Osteoblast (primary cell): ENCODE measurements at regions not wholly inside any gene's neighbourhood (a gene's known extent, or its start where the extent isn't known, plus 50 kb on each side); places are given as distances from the start of the nearest gene placed in this dataset.

Experiments used
- DNase-seq: peaks from one replicate; pipeline ENCODE4 v3.0.0; 2011; ENCODE audit warnings: low spot score, mixed read lengths; ENCODE audit not compliant: insufficient read length; ENCODE audit errors: missing footprints
- H2AFZ ChIP-seq: 2 replicates; pipeline ENCODE4 v1.6.0; 2011; ENCODE audit warnings: mild to moderate bottlenecking, low read length
- H3K27ac ChIP-seq: 2 replicates; pipeline ENCODE4 v1.5.1; 2011; ENCODE audit warnings: mild to moderate bottlenecking, low read depth, low read length, moderate library complexity
- H3K27me3 ChIP-seq: 2 replicates; pipeline ENCODE4 v1.6.0; 2012; ENCODE audit warnings: mild to moderate bottlenecking, control low read depth, inconsistent platforms, low read length, moderate library complexity; ENCODE audit not compliant: insufficient read depth
- H3K36me3 ChIP-seq: 2 replicates; pipeline ENCODE4 v1.5.1; 2011; ENCODE audit warnings: mild to moderate bottlenecking, low read length, control low read depth, moderate library complexity; ENCODE audit not compliant: insufficient read depth
- H3K4me1 ChIP-seq: 2 replicates; pipeline ENCODE4 v1.5.1; 2011; ENCODE audit warnings: mild to moderate bottlenecking, low read length, control low read depth, moderate library complexity; ENCODE audit not compliant: insufficient read depth
- H3K4me2 ChIP-seq: 2 replicates; pipeline ENCODE4 v1.6.0; 2011; ENCODE audit warnings: mild to moderate bottlenecking, low read length; ENCODE audit not compliant: insufficient read depth
- H3K4me3 ChIP-seq: fragments of 200-600 bp; sonication (generic); 3 replicates; pipeline ENCODE4 v1.5.1; 2012; ENCODE audit warnings: mild to moderate bottlenecking, low read length, inconsistent platforms; ENCODE audit not compliant: insufficient read depth
- H3K79me2 ChIP-seq: 2 replicates; pipeline ENCODE4 v1.6.0; 2012; ENCODE audit warnings: mild to moderate bottlenecking, low read length, control low read depth, inconsistent platforms; ENCODE audit not compliant: insufficient read depth
- H3K9me3 ChIP-seq: 2 replicates; pipeline ENCODE4 v1.5.1; 2011; ENCODE audit warnings: low read depth, low read length, control low read depth
- H4K20me1 ChIP-seq: 2 replicates; pipeline ENCODE4 v1.6.0; 2012; ENCODE audit warnings: mild to moderate bottlenecking, low read length, control low read depth; ENCODE audit not compliant: insufficient read depth
- TF ChIP-seq, protein P1 (sequence below): IDR thresholded peaks from 2 replicates; pipeline ENCODE4 v1.5.1; 2011; ENCODE audit warnings: mild to moderate bottlenecking, low read depth, low read length, moderate library complexity; ENCODE audit errors: extremely low read depth

DNA sequence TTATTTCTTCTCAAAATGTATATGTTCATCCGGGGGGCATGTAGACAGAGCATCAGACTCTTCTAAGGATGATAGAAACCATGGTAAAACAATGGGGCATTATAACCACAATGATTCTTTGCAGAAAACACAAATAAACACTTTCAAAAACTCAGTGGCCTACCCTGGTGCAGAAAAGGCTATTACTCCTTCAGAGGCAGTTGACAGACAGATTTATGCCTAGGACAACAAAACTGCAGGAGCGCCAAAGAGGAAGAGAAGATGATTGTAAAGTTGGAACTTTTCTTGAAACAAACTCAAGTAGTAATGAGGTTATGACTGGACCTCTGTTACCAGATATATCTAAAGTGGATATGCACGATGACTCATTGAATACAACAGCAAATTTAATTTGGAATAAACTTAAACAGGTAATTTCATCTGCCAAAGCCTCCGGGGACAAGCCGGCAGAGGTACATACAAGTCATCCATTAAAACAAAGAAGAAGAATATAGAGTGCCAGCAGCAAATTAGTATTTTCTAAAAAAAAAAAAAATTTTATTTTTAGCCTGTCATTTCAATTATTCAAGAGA, 1068.4 kb upstream of the INTU start:
- Histone ChIP-seq H3K27ac (no peak overlapping the region), H3K4me3 (no peak overlapping the region), H3K4me2 (no peak overlapping the region), H3K9me3 (no peaks in the 10 kb centered on the region), H3K4me1 (no peaks in the 10 kb centered on the region), H3K79me2 (no peaks in the 10 kb centered on the region), H2AFZ (no peak overlapping the region), H3K36me3 (no peaks in the 10 kb centered on the region), H3K27me3 (no peaks in the 10 kb centered on the region), H4K20me1 (no peaks in the 10 kb centered on the region)
- DNase-seq, result no peak
- TF ChIP-seq, protein P1, sequence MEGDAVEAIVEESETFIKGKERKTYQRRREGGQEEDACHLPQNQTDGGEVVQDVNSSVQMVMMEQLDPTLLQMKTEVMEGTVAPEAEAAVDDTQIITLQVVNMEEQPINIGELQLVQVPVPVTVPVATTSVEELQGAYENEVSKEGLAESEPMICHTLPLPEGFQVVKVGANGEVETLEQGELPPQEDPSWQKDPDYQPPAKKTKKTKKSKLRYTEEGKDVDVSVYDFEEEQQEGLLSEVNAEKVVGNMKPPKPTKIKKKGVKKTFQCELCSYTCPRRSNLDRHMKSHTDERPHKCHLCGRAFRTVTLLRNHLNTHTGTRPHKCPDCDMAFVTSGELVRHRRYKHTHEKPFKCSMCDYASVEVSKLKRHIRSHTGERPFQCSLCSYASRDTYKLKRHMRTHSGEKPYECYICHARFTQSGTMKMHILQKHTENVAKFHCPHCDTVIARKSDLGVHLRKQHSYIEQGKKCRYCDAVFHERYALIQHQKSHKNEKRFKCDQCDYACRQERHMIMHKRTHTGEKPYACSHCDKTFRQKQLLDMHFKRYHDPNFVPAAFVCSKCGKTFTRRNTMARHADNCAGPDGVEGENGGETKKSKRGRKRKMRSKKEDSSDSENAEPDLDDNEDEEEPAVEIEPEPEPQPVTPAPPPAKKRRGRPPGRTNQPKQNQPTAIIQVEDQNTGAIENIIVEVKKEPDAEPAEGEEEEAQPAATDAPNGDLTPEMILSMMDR, result no peak

DNA sequence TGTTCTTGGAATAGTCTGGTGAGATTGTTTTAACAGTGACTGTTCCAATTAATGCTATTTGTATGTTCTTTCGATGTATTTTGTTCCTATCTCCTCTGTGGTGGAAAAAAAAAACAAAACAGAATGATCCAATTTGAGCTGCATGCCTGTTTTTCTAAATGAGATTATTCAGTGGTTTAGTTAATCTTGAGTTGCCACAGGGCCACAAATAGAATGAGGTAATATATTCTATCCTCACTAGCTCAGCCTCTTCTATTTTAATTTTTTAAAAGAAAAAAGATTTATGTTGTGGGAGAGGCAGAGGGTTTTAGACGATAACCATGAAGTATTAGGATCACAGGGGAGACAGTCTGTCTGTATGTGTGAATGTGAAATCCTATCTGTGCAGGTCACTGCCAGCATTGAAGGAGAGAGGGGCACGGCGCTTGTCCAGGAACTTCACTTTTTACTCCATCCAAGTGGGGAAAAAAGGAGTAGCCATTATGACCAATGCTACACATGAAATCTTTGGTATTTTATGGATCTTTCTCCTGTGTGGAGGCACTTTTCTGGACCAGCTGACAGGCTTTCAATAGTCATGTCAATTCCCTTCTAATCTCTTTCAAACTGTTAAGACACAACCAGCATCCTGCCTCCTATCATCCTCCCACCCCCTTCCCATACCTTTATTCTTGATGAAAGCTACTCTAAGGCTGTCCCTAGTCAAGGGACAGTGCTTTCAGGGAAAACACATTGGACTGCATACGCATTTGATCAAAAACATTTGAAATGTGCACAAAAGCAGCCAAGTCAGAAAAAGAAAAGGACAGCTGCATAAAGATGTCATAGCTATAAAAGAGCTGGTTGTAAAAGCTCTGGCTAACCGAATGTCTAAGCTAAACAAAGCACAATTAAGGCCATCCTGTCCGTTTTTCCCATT, 1063.8 kb upstream of the INTU start:
- Histone ChIP-seq H3K4me1 (no peaks in the 10 kb centered on the region), H3K4me2 (no peak overlapping the region), H3K9me3 (no peaks in the 10 kb centered on the region), H2AFZ (no peak overlapping the region), H3K27ac (no peak overlapping the region), H4K20me1 (no peaks in the 10 kb centered on the region), H3K79me2 (no peaks in the 10 kb centered on the region), H3K36me3 (no peaks in the 10 kb centered on the region), H3K27me3 (no peaks in the 10 kb centered on the region), H3K4me3 (no peak overlapping the region)
- TF ChIP-seq, protein P1, result no peak
- DNase-seq, result no peak

- Histone ChIP-seq H4K20me1 (no peaks in the 10 kb centered on the region), H3K4me1 (no peaks in the 10 kb centered on the region), H2AFZ (no peak overlapping the region), H3K4me2 (no peak overlapping the region), H3K4me3 (no peak overlapping the region), H3K36me3 (no peaks in the 10 kb centered on the region), H3K27me3 (no peaks in the 10 kb centered on the region), H3K79me2 (no peaks in the 10 kb centered on the region), H3K9me3 (no peaks in the 10 kb centered on the region), H3K27ac (no peak overlapping the region)
- DNase-seq, result no peak
- TF ChIP-seq, protein P1, result no peak
These were observed 1060.5 kb upstream of the INTU start for GRCh38 chr4:126572264-126572663.

DNA sequence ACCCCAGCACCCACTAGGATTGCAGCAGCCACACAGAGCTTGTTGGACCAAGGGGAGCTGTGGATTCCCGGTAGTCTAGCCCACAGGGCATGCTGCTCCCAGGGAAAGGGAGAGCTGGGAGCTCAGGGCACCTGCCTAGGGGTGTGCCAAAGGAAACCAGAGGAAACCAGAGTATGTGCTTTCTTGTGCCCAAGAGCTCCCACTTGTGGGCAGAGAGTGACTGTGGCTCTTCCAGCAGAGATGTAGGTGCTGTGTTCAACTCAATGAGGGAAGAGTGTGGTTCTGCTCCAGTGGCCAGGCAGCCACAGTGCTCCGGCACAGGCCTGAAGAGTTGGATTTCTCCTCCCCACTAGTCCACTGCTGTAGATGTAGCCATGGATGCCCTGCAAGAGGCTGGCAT, 1050.0 kb upstream of the INTU start:
- H3K27me3 ChIP-seq, result no peaks in the 10 kb centered on the region
- no peaks in the 10 kb centered on the region for H3K9me3 ChIP-seq
- H4K20me1 ChIP-seq, result no peaks in the 10 kb centered on the region
- no peak overlapping the region for H3K4me3 ChIP-seq
- H3K79me2 ChIP-seq, result no peaks in the 10 kb centered on the region
- no peak for DNase-seq
- no peak overlapping the region for H2AFZ ChIP-seq
- no peak overlapping the region for H3K4me2 ChIP-seq
- no peak overlapping the region for H3K27ac ChIP-seq
- TF ChIP-seq, protein P1, result no peak
- H3K36me3 ChIP-seq, result no peaks in the 10 kb centered on the region
- H3K4me1 ChIP-seq, result no peaks in the 10 kb centered on the region
